Small intestine (tissue), 7 donors: ENCODE measurements at regions not wholly inside any gene's neighbourhood (a gene's known extent, or its start where the extent isn't known, plus 50 kb on each side); places are given as distances from the start of the nearest gene placed in this dataset.

Source experiments
- DNase-seq, 2 donors: peaks; one replicate each; pipeline versions ENCODE4 v3.0.0 to v3.0.0-alpha.2; 2013
- FAIRE-seq: peaks from 2 replicates; lab custom pipeline; 2012; peaks lifted over from hg19 to GRCh38; lab: Jason Lieb, UNC
- H3K27ac ChIP-seq, 3 donors: one replicate each; pipeline ENCODE4 v1.5.1; 2013; ENCODE audit warnings: low read length in 2 of 3, mild to moderate bottlenecking in 2 of 3, control low read depth in 1 of 3, inconsistent platforms in 1 of 3, low read depth in 1 of 3, moderate library complexity in 1 of 3
- H3K27me3 ChIP-seq, 3 donors: one replicate each; pipeline ENCODE4 v1.6.1; 2013; ENCODE audit warnings: low read length in 3 of 3, inconsistent platforms in 1 of 3; ENCODE audit not compliant: control insufficient read depth in 3 of 3, insufficient read depth in 3 of 3
- H3K36me3 ChIP-seq, 3 donors: one replicate each; pipeline ENCODE4 v1.6.1; 2013; ENCODE audit warnings: low read length in 3 of 3, inconsistent platforms in 1 of 3, low read depth in 1 of 3, mild to moderate bottlenecking in 1 of 3, moderate library complexity in 1 of 3; ENCODE audit not compliant: control insufficient read depth in 3 of 3, insufficient read depth in 2 of 3
- H3K4me1 ChIP-seq, 3 donors: one replicate each; pipeline ENCODE4 v1.6.1; 2013; ENCODE audit warnings: low read length in 2 of 3, inconsistent platforms in 1 of 3, low read depth in 1 of 3, mild to moderate bottlenecking in 1 of 3, moderate library complexity in 1 of 3; ENCODE audit not compliant: control insufficient read depth in 3 of 3, insufficient read depth in 2 of 3
- H3K4me3 ChIP-seq, 3 donors: one replicate each; pipeline ENCODE4 v1.5.1; 2013; ENCODE audit warnings: low read length in 3 of 3, control low read depth in 1 of 3, inconsistent platforms in 1 of 3, low read depth in 1 of 3, mild to moderate bottlenecking in 1 of 3, moderate library complexity in 1 of 3
- H3K9me3 ChIP-seq, 2 donors: one replicate each; pipeline ENCODE4 v1.6.1; 2013; ENCODE audit warnings: low read depth in 1 of 2, low read length in 1 of 2; ENCODE audit not compliant: control insufficient read depth in 2 of 2, insufficient read depth in 1 of 2
- WGBS, 3 donors: extraction: QIAGEN DNeasy Blood & Tissue Kit; methylation state at CpG; one replicate each; pipeline ENCODE4 v1.1.7; 2013; 5-methylcytosine and 5-hydroxymethylcytosine counted together
- donor health status: healthy with polysubstance abuse.
- donor health status: control.
- donor health status: control.
- donor health status: Bipolar disorder and iron deficiency.
- donor health status: healthy.

DNA sequence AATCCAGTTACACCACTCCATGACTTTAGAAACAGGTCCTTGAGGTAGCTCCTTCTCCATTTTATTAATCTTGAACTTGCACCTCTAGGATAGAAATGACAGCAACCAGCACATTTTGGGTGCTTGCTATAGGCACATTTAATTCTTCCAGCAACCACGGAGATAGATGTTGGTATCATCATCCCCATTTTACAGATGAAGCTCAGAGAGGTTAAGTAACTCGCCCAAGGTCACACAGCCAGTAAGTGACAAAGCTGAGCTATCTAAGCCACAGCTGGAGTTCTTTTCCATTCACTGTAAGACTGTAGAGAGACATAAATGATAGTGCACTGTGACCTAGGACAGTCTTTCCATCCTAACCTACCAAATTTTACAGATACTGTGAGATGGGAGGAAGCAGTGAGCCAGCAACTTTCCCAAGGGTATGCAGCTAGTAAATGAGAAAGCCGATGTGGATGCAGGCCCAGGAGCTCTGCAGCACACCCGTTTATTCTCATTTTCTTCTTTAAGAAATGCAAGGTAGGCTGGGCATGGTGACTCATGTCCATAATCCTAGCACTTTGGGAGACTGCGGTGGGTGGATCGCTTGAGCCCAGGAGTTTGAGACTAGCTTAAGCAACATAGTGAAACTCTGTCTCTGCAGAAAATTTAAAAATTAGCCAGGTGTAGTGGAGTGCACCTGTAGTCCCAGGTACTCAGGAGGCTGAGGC, 103.2 kb downstream of the TBX5 start:
- FAIRE-seq (no peak), DNase-seq (no peak)
- peaks cover 0 to 4% (median 0%) of the 10 kb centered on the region in 3 donors for H3K27me3 ChIP-seq
- no peaks in the 10 kb centered on the region for H3K4me1 ChIP-seq
- WGBS, 3 donors: 54 to 71% (median 64%) methylated on average over 5 to 6 of the region's 6 CpGs
- H3K4me3 ChIP-seq: no peak overlapping the region
- H3K27ac ChIP-seq: no peak overlapping the region
- no peaks in the 10 kb centered on the region for H3K9me3 ChIP-seq
- no peaks in the 10 kb centered on the region for H3K36me3 ChIP-seq

- peaks cover 0 to 4% (median 0%) of the 10 kb centered on the region in 3 donors for H3K27me3 ChIP-seq
- no peak overlapping the region for H3K27ac ChIP-seq
- 7 to 15% (median 11%) methylated on average over 8 of the region's 8 CpGs for WGBS, 3 donors
- FAIRE-seq: no peak
- H3K4me1 ChIP-seq: no peaks in the 10 kb centered on the region
- DNase-seq: no peak
- H3K36me3 ChIP-seq: no peaks in the 10 kb centered on the region
- H3K9me3 ChIP-seq: no peaks in the 10 kb centered on the region
- H3K4me3 ChIP-seq: no peak overlapping the region
These were observed 103.8 kb downstream of the TBX5 start for GRCh38 chr12:114302117-114302516.

- H3K4me1 ChIP-seq: no peaks in the 10 kb centered on the region
- H3K36me3 ChIP-seq: no peaks in the 10 kb centered on the region
- WGBS, 3 donors: 82 to 88% (median 84%) methylated on average over 3 of the region's 3 CpGs
- H3K27me3 ChIP-seq: no peaks in the 10 kb centered on the region
- DNase-seq: no peak
- peaks cover 0 to 3% of the 10 kb centered on the region in 2 donors for H3K9me3 ChIP-seq
- H3K4me3 ChIP-seq: no peak overlapping the region
- no peak for FAIRE-seq
- H3K27ac ChIP-seq: no peak overlapping the region
These were observed 111.7 kb downstream of the TBX5 start for GRCh38 chr12:114294303-114294685.

DNA sequence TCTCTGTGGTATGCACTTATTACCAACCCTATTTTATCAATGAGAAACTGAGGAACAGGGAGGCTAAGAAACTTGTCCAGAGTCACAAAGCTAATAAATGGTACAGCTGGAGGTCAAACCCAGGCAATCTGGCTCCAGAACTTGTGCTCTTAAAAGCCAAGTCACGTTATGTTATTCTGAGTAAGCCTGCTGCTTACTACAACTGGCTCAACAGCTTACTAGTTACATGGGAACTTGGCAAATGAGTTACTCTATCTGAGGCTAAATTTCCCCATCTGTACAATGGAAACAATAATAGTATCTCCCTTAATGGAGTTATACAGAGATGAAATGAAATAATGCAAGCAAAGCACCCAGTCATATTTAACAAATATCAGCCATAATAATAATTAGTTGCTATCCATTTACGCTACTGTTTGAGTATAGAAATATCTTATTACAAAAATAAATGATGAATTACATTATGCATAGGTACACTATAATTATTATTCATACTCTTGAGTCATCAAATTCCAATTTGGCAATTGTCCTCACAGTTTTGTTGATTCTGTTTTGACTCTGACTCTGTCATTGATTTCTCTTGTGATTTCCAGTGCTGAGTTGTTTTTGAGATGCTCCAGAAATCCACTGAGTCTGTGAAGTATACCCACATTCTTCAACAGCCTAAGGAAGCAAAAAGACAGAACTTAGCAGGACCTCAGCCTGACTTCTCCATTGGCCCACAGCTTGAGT, 112.2 kb downstream of the TBX5 start:
- DNase-seq: no peak
- H3K36me3 ChIP-seq: no peaks in the 10 kb centered on the region
- H3K9me3 ChIP-seq: peaks cover 0 to 3% of the 10 kb centered on the region in 2 donors
- H3K4me1 ChIP-seq: no peaks in the 10 kb centered on the region
- FAIRE-seq: no peak
- WGBS, 3 donors: 65 to 79% (median 74%) methylated on average over 2 of the region's 2 CpGs
- no peak overlapping the region for H3K4me3 ChIP-seq
- no peak overlapping the region for H3K27ac ChIP-seq
- no peaks in the 10 kb centered on the region for H3K27me3 ChIP-seq

DNA sequence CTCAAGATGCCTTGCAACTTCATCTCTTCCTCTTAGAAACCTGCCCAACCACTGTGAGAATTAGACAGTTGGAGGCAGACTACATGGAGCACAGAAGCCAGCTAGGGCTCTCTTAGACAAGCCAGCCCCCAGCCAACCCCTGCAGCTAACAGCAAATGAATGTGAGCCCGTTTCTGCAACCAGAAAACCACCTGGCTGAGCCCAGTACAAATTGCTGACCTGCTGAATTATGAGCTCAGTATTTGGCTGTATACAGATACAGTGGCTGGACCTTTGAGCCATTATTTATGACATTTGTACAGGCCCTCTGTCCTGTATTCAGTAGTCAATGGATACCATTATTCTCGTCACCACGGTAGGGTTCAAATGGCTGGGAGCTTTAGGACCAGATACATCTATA, 112.9 kb downstream of the TBX5 start:
- no peaks in the 10 kb centered on the region for H3K4me1 ChIP-seq
- no peak for DNase-seq
- no peaks in the 10 kb centered on the region for H3K36me3 ChIP-seq
- no peak overlapping the region for H3K4me3 ChIP-seq
- peaks cover 0 to 3% of the 10 kb centered on the region in 2 donors for H3K9me3 ChIP-seq
- no peaks in the 10 kb centered on the region for H3K27me3 ChIP-seq
- WGBS, 3 donors: 61 to 78% (median 76%) methylated on average over 3 of the region's 3 CpGs
- FAIRE-seq: no peak
- no peak overlapping the region for H3K27ac ChIP-seq

DNA sequence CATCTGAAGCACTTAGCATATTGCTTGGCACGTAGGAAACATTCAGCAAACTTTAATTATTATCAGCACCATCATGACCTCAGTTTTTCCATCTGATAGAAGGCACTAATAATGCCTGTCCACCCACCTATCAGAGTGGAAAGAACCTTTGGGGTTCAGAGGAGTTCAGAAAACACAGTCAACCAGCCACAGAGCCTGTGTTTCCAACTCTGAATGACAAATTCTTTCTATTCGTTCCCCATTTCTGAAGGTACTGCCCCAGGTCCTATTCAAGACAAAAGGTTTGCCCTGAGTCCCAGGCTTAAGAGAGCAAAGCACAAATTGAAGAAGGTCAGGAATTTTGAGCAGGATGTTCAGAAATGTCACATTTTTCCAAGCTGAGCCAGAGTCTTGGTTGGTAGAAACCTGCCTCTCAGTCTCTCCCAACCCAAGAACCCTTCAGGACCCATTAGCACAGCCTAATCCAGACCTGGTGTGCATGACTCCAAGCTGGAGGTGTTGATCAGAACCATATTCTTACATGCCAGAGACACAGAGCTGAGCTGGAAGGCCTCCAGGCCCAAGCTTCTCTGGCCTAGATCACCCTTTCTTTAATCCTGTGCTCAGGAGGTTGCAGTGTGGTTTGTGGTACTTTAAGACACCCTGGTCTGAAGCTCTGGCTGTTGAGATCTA, 114.4 kb downstream of the TBX5 start:
- FAIRE-seq: no peak
- no peak for DNase-seq
- no peaks in the 10 kb centered on the region for H3K4me1 ChIP-seq
- H3K27me3 ChIP-seq: no peaks in the 10 kb centered on the region
- WGBS, 3 donors: 75 to 82% (median 80%) methylated on average over 2 of the region's 2 CpGs
- H3K36me3 ChIP-seq: no peaks in the 10 kb centered on the region
- no peaks in the 10 kb centered on the region for H3K9me3 ChIP-seq
- no peak overlapping the region for H3K27ac ChIP-seq
- no peak overlapping the region for H3K4me3 ChIP-seq

DNA sequence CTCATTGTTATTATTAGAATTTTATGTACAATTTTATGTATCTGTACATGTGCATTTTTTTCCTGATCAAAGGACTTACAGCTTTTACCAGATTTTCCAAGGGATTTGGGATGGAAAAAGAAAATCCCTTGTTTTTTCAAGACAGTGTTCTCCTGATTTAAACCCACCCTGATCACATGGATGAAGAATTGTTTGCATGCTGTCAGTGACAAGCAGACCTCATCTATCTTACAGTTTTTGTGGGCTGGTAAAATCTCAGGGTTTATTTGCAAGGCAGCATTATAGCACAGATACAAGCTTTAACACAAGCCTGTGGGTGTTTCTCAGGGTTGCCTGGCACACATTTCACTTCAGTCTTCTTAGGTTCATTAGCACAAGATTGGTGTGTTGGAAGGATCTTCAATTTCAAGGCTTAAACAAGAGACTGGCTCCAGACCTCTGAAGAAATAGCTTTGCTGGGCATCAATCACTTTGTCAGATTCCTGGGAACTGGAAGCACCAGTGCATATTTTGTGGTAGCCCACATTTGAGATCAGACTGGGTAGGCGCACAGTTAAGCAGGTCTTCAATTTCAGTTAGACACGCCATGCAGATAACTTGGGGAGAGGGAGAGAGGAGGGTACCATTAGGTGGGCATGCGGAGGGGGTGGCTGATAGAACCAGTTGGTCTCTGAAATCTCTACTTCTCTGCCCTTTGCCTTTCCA, 118.0 kb downstream of the TBX5 start:
- WGBS, 3 donors: 61 to 73% (median 65%) methylated on average over 3 of the region's 3 CpGs
- Histone ChIP-seq H3K4me1 (no peaks in the 10 kb centered on the region), H3K9me3 (no peaks in the 10 kb centered on the region), H3K27ac (no peak overlapping the region), H3K27me3 (no peaks in the 10 kb centered on the region), H3K4me3 (no peak overlapping the region), H3K36me3 (no peaks in the 10 kb centered on the region)
- FAIRE-seq: no peak
- no peak for DNase-seq

DNA sequence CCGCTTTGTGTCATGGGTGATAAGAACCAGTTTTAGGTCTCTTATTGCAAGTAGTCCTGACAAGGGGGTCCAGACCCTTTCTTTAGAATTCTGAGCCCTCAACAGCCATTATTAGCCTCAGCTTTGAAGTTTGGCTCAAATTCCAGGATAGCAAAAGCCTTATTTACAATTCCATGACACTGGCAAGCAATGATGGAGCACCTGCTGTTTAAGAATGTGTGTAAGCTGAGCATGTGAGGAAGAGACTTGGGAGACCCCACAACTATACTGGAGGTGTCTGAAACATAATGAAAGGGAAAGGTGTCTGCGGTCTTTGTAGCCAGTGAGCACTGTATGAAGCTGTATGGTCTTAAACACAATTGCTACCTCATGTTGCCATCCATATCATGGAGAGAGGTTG, 119.8 kb downstream of the TBX5 start:
- FAIRE-seq: no peak

More for the DNA sequence above, 119.8 kb downstream of the TBX5 start:
- no peaks in the 10 kb centered on the region for H3K9me3 ChIP-seq
- H3K4me3 ChIP-seq: no peak overlapping the region
- H3K27me3 ChIP-seq: no peaks in the 10 kb centered on the region
- no peak overlapping the region for H3K27ac ChIP-seq
- WGBS, 3 donors: 55 to 71% (median 70%) methylated on average over 2 of the region's 2 CpGs
- H3K36me3 ChIP-seq: no peaks in the 10 kb centered on the region
- no peak for DNase-seq
- no peaks in the 10 kb centered on the region for H3K4me1 ChIP-seq
